HFFc6 (cell line): ENCODE measurements at regions not wholly inside any gene's neighbourhood (a gene's known extent, or its start where the extent isn't known, plus 50 kb on each side); places are given as distances from the start of the nearest gene placed in this dataset.
A peak's percentile ranks its signal among the peaks of the same experiment; 100 is the strongest.

Source experiments
- DNase-seq: peaks from one replicate; pipeline ENCODE4 v3.0.0-alpha.2; 2018
- H3K27ac Mint-ChIP-seq: 2 replicates; pipeline ENCODE4 v1.8.0; 2020; ENCODE audit warnings: mild to moderate bottlenecking, mixed read lengths
- H3K27me3 Mint-ChIP-seq: 2 replicates; pipeline ENCODE4 v1.8.0; 2021; ENCODE audit warnings: mild to moderate bottlenecking, moderate library complexity, mixed read lengths; ENCODE audit not compliant: insufficient read depth
- H3K36me3 Mint-ChIP-seq: 2 replicates; pipeline ENCODE4 v1.8.0; 2021; ENCODE audit warnings: low read depth, mixed read lengths
- H3K4me1 Mint-ChIP-seq: 2 replicates; pipeline ENCODE4 v1.8.0; 2020; ENCODE audit warnings: low read depth, mixed read lengths
- H3K4me3 Mint-ChIP-seq: 2 replicates; pipeline ENCODE4 v1.8.0; 2020; ENCODE audit warnings: mild to moderate bottlenecking, moderate library complexity, mixed read lengths
- H3K9me3 Mint-ChIP-seq: 2 replicates; pipeline ENCODE4 v1.8.0; 2020; ENCODE audit warnings: mild to moderate bottlenecking, mixed read lengths
- CTCF ChIP-seq: fragments of 200-600 bp; sonication (generic); IDR thresholded peaks from 2 replicates; pipeline ENCODE4 v1.5.0; 2021; ENCODE audit warnings: antibody characterized with exemption, mild to moderate bottlenecking

DNA sequence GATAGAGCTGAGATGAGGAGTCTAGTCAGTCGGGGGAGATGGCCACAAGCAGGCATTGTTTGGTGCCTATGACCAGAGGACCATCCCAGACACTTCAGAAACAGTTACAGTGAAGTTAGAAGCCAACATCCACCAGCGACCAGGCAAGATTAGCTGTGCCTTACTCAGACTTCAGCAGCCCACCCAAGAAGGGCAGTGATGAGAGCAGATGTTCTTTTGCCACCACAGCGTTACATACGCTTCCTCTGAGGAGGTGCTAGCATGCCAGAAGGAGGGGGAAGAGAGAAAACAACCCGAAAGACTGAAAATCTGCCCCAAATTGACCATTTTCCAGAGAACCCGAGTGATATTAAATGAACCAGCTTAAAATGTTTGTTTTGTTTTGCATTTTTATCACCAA is 186.8 kb downstream of the PRL start:
- H3K27ac Mint-ChIP-seq, result no peak overlapping the region
- DNase-seq, result no peak
- H3K36me3 Mint-ChIP-seq, result no peaks in the 10 kb centered on the region
- H3K4me3 Mint-ChIP-seq, result no peak overlapping the region
- TF ChIP-seq CTCF, result no peak
- H3K27me3 Mint-ChIP-seq, result peaks cover 1% of the 10 kb centered on the region; the same call in 1 of the 2 replicates
- no peaks in the 10 kb centered on the region for H3K9me3 Mint-ChIP-seq
- H3K4me1 Mint-ChIP-seq, result peaks cover 18% of the 10 kb centered on the region

- no peak for DNase-seq
- Mint-ChIP-seq H3K4me3 (no peak overlapping the region), H3K27me3 (peaks cover 3% of the 10 kb centered on the region), H3K9me3 (no peaks in the 10 kb centered on the region), H3K4me1 (peaks cover 18% of the 10 kb centered on the region), H3K36me3 (no peaks in the 10 kb centered on the region), H3K27ac (peak overlapping the region; percentile 40; the same call in 1 of the 2 replicates)
- TF ChIP-seq CTCF, result no peak
Measured at GRCh38 chr6:22112461-22112860, 184.4 kb downstream of the PRL start.

GRCh38 chr6:22113026-22113766 is 183.6 kb downstream of the PRL start:
- H3K9me3 Mint-ChIP-seq, result no peaks in the 10 kb centered on the region
- peaks cover 18% of the 10 kb centered on the region for H3K4me1 Mint-ChIP-seq
- DNase-seq, result peak; percentile 96
- no peaks in the 10 kb centered on the region for H3K36me3 Mint-ChIP-seq
- H3K4me3 Mint-ChIP-seq, result no peak overlapping the region; the same call in 1 of the 2 replicates
- peak overlapping the region; percentile 68 for H3K27ac Mint-ChIP-seq
- no peak for TF ChIP-seq CTCF
- H3K27me3 Mint-ChIP-seq, result peaks cover 2% of the 10 kb centered on the region

GRCh38 chr6:22115559-22115958 is 181.3 kb downstream of the PRL start:
- H3K36me3 Mint-ChIP-seq, result no peaks in the 10 kb centered on the region
- no peak for TF ChIP-seq CTCF
- H3K27me3 Mint-ChIP-seq, result peaks cover 2% of the 10 kb centered on the region; the same call in 1 of the 2 replicates
- H3K4me1 Mint-ChIP-seq, result peaks cover 18% of the 10 kb centered on the region
- H3K9me3 Mint-ChIP-seq, result no peaks in the 10 kb centered on the region
- DNase-seq, result no peak
- no peak overlapping the region for H3K4me3 Mint-ChIP-seq
- H3K27ac Mint-ChIP-seq, result no peak overlapping the region

DNA sequence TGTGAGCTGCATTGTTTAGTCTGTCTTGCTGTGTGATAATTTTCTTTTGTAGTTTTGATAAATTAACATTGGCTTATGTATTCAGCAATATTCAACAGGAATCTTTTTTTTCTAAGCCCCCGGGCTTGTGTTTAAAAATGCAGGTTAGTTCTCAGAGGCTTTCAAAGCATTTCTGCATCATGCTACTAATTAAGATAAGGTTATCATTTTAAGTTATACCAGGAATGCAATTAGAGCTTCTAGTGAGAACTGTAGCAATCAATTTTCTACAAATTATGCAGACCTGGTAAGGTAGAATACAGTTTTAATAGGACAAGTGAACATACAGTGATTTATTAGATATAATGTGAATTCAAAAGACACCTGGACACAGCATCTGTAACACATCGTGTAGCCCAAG is 179.2 kb downstream of the PRL start:
- no peak overlapping the region for H3K4me3 Mint-ChIP-seq
- H3K36me3 Mint-ChIP-seq, result no peaks in the 10 kb centered on the region
- H3K4me1 Mint-ChIP-seq, result peaks cover 13% of the 10 kb centered on the region
- H3K27me3 Mint-ChIP-seq, result peaks cover 2% of the 10 kb centered on the region; the same call in 1 of the 2 replicates
- no peak for TF ChIP-seq CTCF
- no peaks in the 10 kb centered on the region; the same call in 1 of the 2 replicates for H3K9me3 Mint-ChIP-seq
- H3K27ac Mint-ChIP-seq, result no peak overlapping the region
- DNase-seq, result no peak
